K562 (cell line): ENCODE measurements at regions not wholly inside any gene's neighbourhood (a gene's known extent, or its start where the extent isn't known, plus 50 kb on each side); places are given as distances from the start of the nearest gene placed in this dataset.

Experiments used
- ESRRB ChIP-seq: fragments of 250-450 bp; sonication (Bioruptor Pico); IDR thresholded peaks from 2 replicates; pipeline ENCODE4 v1.5.0; 2020; ENCODE audit warnings: mild to moderate bottlenecking, moderate library complexity, borderline replicate concordance
- FOXJ2 ChIP-seq: fragments of 200-800 bp; sonication (Bioruptor generic); IDR thresholded peaks from 2 replicates; pipeline ENCODE4 v1.6.1; 2016; ENCODE audit warnings: missing genetic modification characterization, missing compliant biosample characterization
- FOXK1 ChIP-seq: sonication (generic); formaldehyde crosslinking; IDR thresholded peaks from 2 replicates; pipeline ENCODE4 v1.8.0; 2022; ENCODE audit warnings: missing genetic modification reagents, mild to moderate bottlenecking, borderline replicate concordance
- HBP1 ChIP-seq: fragments of 450-650 bp; formaldehyde crosslinking; IDR thresholded peaks from 2 replicates; pipeline ENCODE4 v1.4.0; 2022; ENCODE audit warnings: missing genetic modification characterization
- ID3 ChIP-seq, 2 experiments: fragments of 250-450 bp in 1 of 2; fragments of 450-650 bp in 1 of 2; sonication (Bioruptor Pico) in 1 of 2; IDR thresholded peaks; 2 replicates each; pipeline versions ENCODE4 v1.6.1 to v1.8.0; 2016 to 2021; ENCODE audit warnings: mild to moderate bottlenecking in 2 of 2, moderate library complexity in 2 of 2, missing compliant biosample characterization in 1 of 2, missing genetic modification characterization in 1 of 2
- KAT7 ChIP-seq: sonication (generic); formaldehyde crosslinking; IDR thresholded peaks from 2 replicates; pipeline ENCODE4 v1.8.0; 2022; ENCODE audit warnings: missing genetic modification reagents, mild to moderate bottlenecking, borderline replicate concordance
- NFXL1 ChIP-seq: fragments of 450-650 bp; formaldehyde crosslinking; IDR thresholded peaks from 2 replicates; pipeline ENCODE4 v1.4.0; 2021; ENCODE audit warnings: mild to moderate bottlenecking
- NFYB ChIP-seq: IDR thresholded peaks from 2 replicates; pipeline ENCODE4 v1.6.1; 2011; ENCODE audit warnings: mild to moderate bottlenecking, moderate library complexity; ENCODE audit not compliant: insufficient read length; ENCODE audit errors: extremely low read depth
- PCBP2 ChIP-seq: fragments of 200-400 bp; formaldehyde crosslinking; IDR thresholded peaks from 2 replicates; pipeline ENCODE4 v1.6.1; 2018; ENCODE audit warnings: low read length, low read depth, mild to moderate bottlenecking, moderate library complexity; ENCODE audit not compliant: poor library complexity, severe bottlenecking
- PHF20 ChIP-seq: fragments of 450-650 bp; IDR thresholded peaks from 2 replicates; pipeline ENCODE4 v1.6.1; 2018; ENCODE audit not compliant: partially characterized antibody
- RCOR1 ChIP-seq, 2 experiments: IDR thresholded peaks; 2 replicates each; pipeline ENCODE4 v1.6.1; 2012; ENCODE audit warnings: low read depth in 2 of 2, low read length in 2 of 2, borderline replicate concordance in 1 of 2, improper control_type of control experiment in 1 of 2
- STAT5A ChIP-seq: IDR thresholded peaks from 2 replicates; pipeline ENCODE4 v1.6.1; 2012; ENCODE audit warnings: low read length, inconsistent platforms, borderline replicate concordance
- TAF9B ChIP-seq: fragments of 450-650 bp; IDR thresholded peaks from 2 replicates; pipeline ENCODE4 v1.6.1; 2018; ENCODE audit warnings: mild to moderate bottlenecking; ENCODE audit not compliant: partially characterized antibody
- TFAM ChIP-seq: fragments of 250-450 bp; sonication (Bioruptor Pico); conservative IDR thresholded peaks from 2 replicates; pipeline ENCODE4 v1.5.0; 2021; ENCODE audit warnings: mild to moderate bottlenecking, moderate library complexity
- ZHX1 ChIP-seq: fragments of 150-350 bp; conservative IDR thresholded peaks from 2 replicates; pipeline ENCODE4 v1.6.1; 2014; ENCODE audit warnings: low read length
- ZNF121 ChIP-seq: sonication (generic); formaldehyde crosslinking; conservative IDR thresholded peaks from 2 replicates; pipeline ENCODE4 v1.8.0; 2022; ENCODE audit warnings: missing genetic modification reagents
- ZNF133 ChIP-seq: fragments of 250-450 bp; sonication (Bioruptor Pico); IDR thresholded peaks from 2 replicates; pipeline ENCODE4 v1.4.0; 2020; ENCODE audit warnings: mild to moderate bottlenecking
- ZSCAN32 ChIP-seq: fragments of 450-650 bp; formaldehyde crosslinking; IDR thresholded peaks from 2 replicates; pipeline ENCODE4 v1.4.0; 2020; ENCODE audit warnings: mild to moderate bottlenecking, moderate library complexity

- no peak for TF ChIP-seq ID3 (CRISPR knock-in tag; IDR thresholded peaks at IDR 0.05)
- 0 out of 2 replicates have a peak, but pooled peaks have one; percentile 15 for TF ChIP-seq ID3 (tag; IDR thresholded peaks at IDR 0.05)
- no peak for TF ChIP-seq PCBP2
- peak; percentile 80 to 94; a peak in 3 of 4 replicates for TF ChIP-seq RCOR1 (IDR thresholded peaks at IDR 0.05; ENCODE audit: borderline replicate concordance in 1 of 2, low read depth in 2 of 2, low read length in 2 of 2)
- TF ChIP-seq HBP1 (CRISPR knock-in tag) = no peak
- TF ChIP-seq KAT7 (CRISPR knock-in tag) = no peak
- no peak for TF ChIP-seq TAF9B
- TF ChIP-seq TFAM (CRISPR knock-in tag) = no peak
- TF ChIP-seq FOXK1 (CRISPR knock-in tag) = no peak
- TF ChIP-seq ZNF121 (CRISPR knock-in tag) = no peak
- no peak for TF ChIP-seq ZSCAN32 (CRISPR knock-in tag)
- TF ChIP-seq NFXL1 (CRISPR knock-in tag) = no peak
- TF ChIP-seq ZNF133 (CRISPR knock-in tag) = no peak
- TF ChIP-seq FOXJ2 = 0 out of 2 replicates have a peak, but pooled peaks have one; percentile 19
- no peak for TF ChIP-seq NFYB
- peak; percentile 86 for TF ChIP-seq STAT5A
- no peak for TF ChIP-seq ESRRB (CRISPR knock-in tag)
- no peak for TF ChIP-seq ZHX1
- no peak for TF ChIP-seq PHF20
These were observed 939.4 kb downstream of the MCTP2 start (continued) for GRCh38 chr15:95170561-95171380.
